A673 (cell line): ENCODE measurements at regions not wholly inside any gene's neighbourhood (a gene's known extent, or its start where the extent isn't known, plus 50 kb on each side); places are given as distances from the start of the nearest gene placed in this dataset.

Source experiments
- CTCF ChIP-seq: fragments of 300-800, 200-600 bp; sonication (generic); conservative IDR thresholded peaks from 2 replicates; pipeline ENCODE4 v1.5.1; 2017; ENCODE audit warnings: low read depth, mild to moderate bottlenecking, antibody characterized with exemption, low read length, moderate library complexity, mixed read lengths
- EZH2 ChIP-seq: fragments of 200-600 bp; sonication (generic); IDR thresholded peaks from 2 replicates; pipeline ENCODE4 v1.6.1; 2017; ENCODE audit warnings: borderline replicate concordance, low read depth, mild to moderate bottlenecking, mixed read lengths, antibody characterized with exemption, low read length; ENCODE audit not compliant: poor library complexity, severe bottlenecking

GRCh38 chr12:89064151-89064550 is 288.1 kb downstream of the DUSP6 start:
- TF ChIP-seq EZH2 (no peak), CTCF (no peak)
